Right atrium auricular region (tissue), 2 donors: ENCODE measurements at regions not wholly inside any gene's neighbourhood (a gene's known extent, or its start where the extent isn't known, plus 50 kb on each side); places are given as distances from the start of the nearest gene placed in this dataset.

Source experiments
- DNase-seq: peaks from one replicate; pipeline ENCODE4 v3.0.0-alpha.2; 2019; ENCODE audit warnings: low spot score
- H3K27ac ChIP-seq, 2 donors: fragments of 200-600 bp; sonication (generic); 1 replicate in 1 of 2; 2 replicates in 1 of 2; pipeline ENCODE4 v1.5.1; 2016 to 2019
- H3K27me3 ChIP-seq, 2 donors: fragments of 200-600 bp; sonication (generic); one replicate each; pipeline versions ENCODE4 v1.5.1 to v1.6.0; 2017 to 2019
- H3K36me3 ChIP-seq: fragments of 200-600 bp; sonication (generic); one replicate; pipeline ENCODE4 v1.5.1; 2016
- H3K4me1 ChIP-seq, 2 donors: fragments of 200-600 bp; sonication (generic); one replicate each; pipeline versions ENCODE4 v1.5.1 to v1.6.0; 2017 to 2019
- H3K4me3 ChIP-seq, 2 donors: fragments of 200-600 bp; sonication (generic); 1 replicate in 1 of 2; 2 replicates in 1 of 2; pipeline ENCODE4 v1.5.1; 2017 to 2019; ENCODE audit warnings: mild to moderate bottlenecking in 1 of 2, moderate library complexity in 1 of 2
- H3K9me3 ChIP-seq, 2 donors: fragments of 200-600 bp; sonication (generic); one replicate each; pipeline ENCODE4 v1.5.1; 2019
- CTCF ChIP-seq, 2 donors: fragments of 200-600 bp; sonication (generic); IDR thresholded peaks; one replicate each; pipeline ENCODE4 v1.5.1; 2019; ENCODE audit warnings: antibody characterized with exemption in 2 of 2

GRCh38 chr5:42886635-42887034 lies 74.9 kb upstream of the SELENOP start:
- TF ChIP-seq CTCF (IDR thresholded peaks at IDR 0.05): no peak
- Histone ChIP-seq H3K4me1 (no peaks in the 10 kb centered on the region), H3K27me3 (no peaks in the 10 kb centered on the region), H3K9me3 (no peaks in the 10 kb centered on the region), H3K4me3 (no peak overlapping the region), H3K36me3 (no peaks in the 10 kb centered on the region), H3K27ac (no peak overlapping the region)
- no peak for DNase-seq

- no peak for DNase-seq
- no peaks in the 10 kb centered on the region for H3K27me3 ChIP-seq
- no peak for TF ChIP-seq CTCF (IDR thresholded peaks at IDR 0.05)
- no peaks in the 10 kb centered on the region for H3K36me3 ChIP-seq
- H3K9me3 ChIP-seq: no peaks in the 10 kb centered on the region
- no peak overlapping the region for H3K4me3 ChIP-seq
- H3K27ac ChIP-seq: no peak overlapping the region
- H3K4me1 ChIP-seq: no peaks in the 10 kb centered on the region
Measured at GRCh38 chr5:42884326-42884725, 72.6 kb upstream of the SELENOP start.

- Histone ChIP-seq H3K27me3 (no peaks in the 10 kb centered on the region), H3K9me3 (no peaks in the 10 kb centered on the region), H3K4me1 (no peaks in the 10 kb centered on the region), H3K36me3 (no peaks in the 10 kb centered on the region), H3K27ac (no peak overlapping the region), H3K4me3 (no peak overlapping the region)
- no peak for TF ChIP-seq CTCF (IDR thresholded peaks at IDR 0.05)
- no peak for DNase-seq
Measured at GRCh38 chr5:42881416-42882117, 69.9 kb upstream of the SELENOP start.

GRCh38 chr5:42880496-42881150 lies 68.9 kb upstream of the SELENOP start:
- no peak for DNase-seq
- TF ChIP-seq CTCF (IDR thresholded peaks at IDR 0.05): no peak
- H3K4me3 ChIP-seq: no peak overlapping the region
- H3K9me3 ChIP-seq: no peaks in the 10 kb centered on the region
- no peaks in the 10 kb centered on the region for H3K4me1 ChIP-seq
- no peaks in the 10 kb centered on the region for H3K36me3 ChIP-seq
- H3K27ac ChIP-seq: no peak overlapping the region
- no peaks in the 10 kb centered on the region for H3K27me3 ChIP-seq

- H3K27me3 ChIP-seq: no peaks in the 10 kb centered on the region
- TF ChIP-seq CTCF (IDR thresholded peaks at IDR 0.05): no peak
- H3K4me1 ChIP-seq: no peaks in the 10 kb centered on the region
- no peak overlapping the region for H3K4me3 ChIP-seq
- no peak overlapping the region for H3K27ac ChIP-seq
- H3K9me3 ChIP-seq: no peaks in the 10 kb centered on the region
- no peak for DNase-seq
- no peaks in the 10 kb centered on the region for H3K36me3 ChIP-seq
Measured at GRCh38 chr5:42879291-42879690, 67.6 kb upstream of the SELENOP start.
